ENCODE measurements at regions not wholly inside any gene's neighbourhood (a gene's known extent, or its start where the extent isn't known, plus 50 kb on each side); places are given as distances from the start of the nearest gene placed in this dataset.

GRCh38 chr11:13836666-13837065 is 125.9 kb upstream of the SPON1 start:
- no peak for DNase-seq (ENCODE audit: low spot score)
- no peaks in the 10 kb centered on the region for H3K27me3 ChIP-seq (replicated peaks; ENCODE audit: insufficient read depth)
- intact Hi-C loops (cut with DNase I) = no loop called here
- H3K36me3 ChIP-seq = no peaks in the 10 kb centered on the region
- TF ChIP-seq POLR2AphosphoS5 (IDR thresholded peaks at IDR 0.05) (no peak), POLR2A (IDR thresholded peaks at IDR 0.05) (no peak), CTCF (IDR thresholded peaks at IDR 0.05) (no peak)
- H3K4me3 ChIP-seq = no peak overlapping the region
- no peaks in the 10 kb centered on the region for H3K4me1 ChIP-seq (replicated peaks)
- WGBS = 93% methylated on average over 2 of the region's 2 CpGs
- no peak overlapping the region for H3K27ac ChIP-seq
- no peaks in the 10 kb centered on the region for H3K9me3 ChIP-seq

GRCh38 chr11:13837286-13837685 is 125.2 kb upstream of the SPON1 start:
- TF ChIP-seq POLR2A (IDR thresholded peaks at IDR 0.05) (no peak), POLR2AphosphoS5 (IDR thresholded peaks at IDR 0.05) (peak; percentile 31), CTCF (IDR thresholded peaks at IDR 0.05) (no peak)
- intact Hi-C loops (cut with DNase I) = no loop called here
- no peak overlapping the region for H3K27ac ChIP-seq
- no peak overlapping the region for H3K4me3 ChIP-seq
- no peaks in the 10 kb centered on the region for H3K9me3 ChIP-seq
- H3K36me3 ChIP-seq = no peaks in the 10 kb centered on the region
- 16% methylated on average over 2 of the region's 2 CpGs for WGBS
- H3K4me1 ChIP-seq (replicated peaks) = no peaks in the 10 kb centered on the region
- peak; percentile 19 for DNase-seq (ENCODE audit: low spot score)
- H3K27me3 ChIP-seq (replicated peaks; ENCODE audit: insufficient read depth) = no peaks in the 10 kb centered on the region

GRCh38 chr11:13841393-13841792 is 121.1 kb upstream of the SPON1 start:
- Histone ChIP-seq H3K9me3 (no peaks in the 10 kb centered on the region), H3K4me1 (replicated peaks) (no peaks in the 10 kb centered on the region), H3K36me3 (no peaks in the 10 kb centered on the region), H3K27ac (no peak overlapping the region), H3K4me3 (no peak overlapping the region), H3K27me3 (replicated peaks; ENCODE audit: insufficient read depth) (no peaks in the 10 kb centered on the region)
- WGBS = 79% methylated on average over 3 of the region's 3 CpGs
- intact Hi-C loops (cut with DNase I) = no loop called here
- TF ChIP-seq POLR2A (IDR thresholded peaks at IDR 0.05) = no peak
- no peak for TF ChIP-seq CTCF (IDR thresholded peaks at IDR 0.05)
- no peak for TF ChIP-seq POLR2AphosphoS5 (IDR thresholded peaks at IDR 0.05)
- DNase-seq (ENCODE audit: low spot score) = no peak

- no peak for DNase-seq (ENCODE audit: low spot score)
- H3K27me3 ChIP-seq (replicated peaks; ENCODE audit: insufficient read depth) = no peaks in the 10 kb centered on the region
- H3K36me3 ChIP-seq = no peaks in the 10 kb centered on the region
- no peak overlapping the region for H3K4me3 ChIP-seq
- H3K9me3 ChIP-seq = no peaks in the 10 kb centered on the region
- no peaks in the 10 kb centered on the region for H3K4me1 ChIP-seq (replicated peaks)
- H3K27ac ChIP-seq = no peak overlapping the region
- intact Hi-C loops (cut with DNase I) = no loop called here
- TF ChIP-seq POLR2A (IDR thresholded peaks at IDR 0.05) = no peak
- TF ChIP-seq CTCF (IDR thresholded peaks at IDR 0.05) = no peak
- TF ChIP-seq POLR2AphosphoS5 (IDR thresholded peaks at IDR 0.05) = no peak
These were observed 114.5 kb upstream of the SPON1 start for GRCh38 chr11:13848031-13848430.

GRCh38 chr11:13850231-13851005 is 112.1 kb upstream of the SPON1 start:
- no peak overlapping the region for H3K27ac ChIP-seq
- DNase-seq (ENCODE audit: low spot score) = no peak
- no peaks in the 10 kb centered on the region for H3K4me1 ChIP-seq (replicated peaks)
- intact Hi-C loops (cut with DNase I) = no loop called here
- H3K9me3 ChIP-seq = no peaks in the 10 kb centered on the region
- no peaks in the 10 kb centered on the region for H3K36me3 ChIP-seq
- H3K27me3 ChIP-seq (replicated peaks; ENCODE audit: insufficient read depth) = no peaks in the 10 kb centered on the region
- H3K4me3 ChIP-seq = no peak overlapping the region
- WGBS = 67% methylated on average over 5 of the region's 5 CpGs
- no peak for TF ChIP-seq POLR2AphosphoS5 (IDR thresholded peaks at IDR 0.05)
- TF ChIP-seq POLR2A (IDR thresholded peaks at IDR 0.05) = no peak
- no peak for TF ChIP-seq CTCF (IDR thresholded peaks at IDR 0.05)

Data from prostate gland (tissue), 2 donors.